T1000 (cell line): ENCODE measurements at regions not wholly inside any gene's neighbourhood (a gene's known extent, or its start where the extent isn't known, plus 50 kb on each side); places are given as distances from the start of the nearest gene placed in this dataset.

ENCODE experiments used
- DNase-seq: peaks from one replicate; lab custom pipeline; 2025; ENCODE audit warnings: mixed read lengths; lab: John Stamatoyannopoulos, UW

- DNase-seq: no peak
Observed at GRCh38 chr9:16954040-16954439, 83.6 kb upstream of the BNC2 start.

GRCh38 chr9:16951502-16951901 is 81.0 kb upstream of the BNC2 start:
- DNase-seq: no peak

GRCh38 chr9:16950051-16950450 is 79.6 kb upstream of the BNC2 start:
- DNase-seq: no peak

- DNase-seq: no peak
Observed at GRCh38 chr9:16930578-16930977, 60.1 kb upstream of the BNC2 start.

- DNase-seq: peak; percentile 1
Observed at GRCh38 chr9:16928179-16928945, 57.9 kb upstream of the BNC2 start.

- no peak for DNase-seq
Observed at GRCh38 chr9:16925426-16925825, 55.0 kb upstream of the BNC2 start.

GRCh38 chr9:16924311-16924915 is 53.9 kb upstream of the BNC2 start:
- DNase-seq: no peak

GRCh38 chr9:16921855-16922254 is 51.4 kb upstream of the BNC2 start:
- DNase-seq: no peak
